IPS DF 19.7 (cell line): ENCODE measurements at regions not wholly inside any gene's neighbourhood (a gene's known extent, or its start where the extent isn't known, plus 50 kb on each side); places are given as distances from the start of the nearest gene placed in this dataset.
"Not testable (repeated sequence)": the region's sequence is repeated elsewhere in the genome, so short reads cannot be mapped to it uniquely, and the experiment has no call there.

Source experiments
- DNase-seq: peaks from one replicate; pipeline ENCODE4 v3.0.0-alpha.2; 2013; ENCODE audit warnings: low read depth, low spot score

DNA sequence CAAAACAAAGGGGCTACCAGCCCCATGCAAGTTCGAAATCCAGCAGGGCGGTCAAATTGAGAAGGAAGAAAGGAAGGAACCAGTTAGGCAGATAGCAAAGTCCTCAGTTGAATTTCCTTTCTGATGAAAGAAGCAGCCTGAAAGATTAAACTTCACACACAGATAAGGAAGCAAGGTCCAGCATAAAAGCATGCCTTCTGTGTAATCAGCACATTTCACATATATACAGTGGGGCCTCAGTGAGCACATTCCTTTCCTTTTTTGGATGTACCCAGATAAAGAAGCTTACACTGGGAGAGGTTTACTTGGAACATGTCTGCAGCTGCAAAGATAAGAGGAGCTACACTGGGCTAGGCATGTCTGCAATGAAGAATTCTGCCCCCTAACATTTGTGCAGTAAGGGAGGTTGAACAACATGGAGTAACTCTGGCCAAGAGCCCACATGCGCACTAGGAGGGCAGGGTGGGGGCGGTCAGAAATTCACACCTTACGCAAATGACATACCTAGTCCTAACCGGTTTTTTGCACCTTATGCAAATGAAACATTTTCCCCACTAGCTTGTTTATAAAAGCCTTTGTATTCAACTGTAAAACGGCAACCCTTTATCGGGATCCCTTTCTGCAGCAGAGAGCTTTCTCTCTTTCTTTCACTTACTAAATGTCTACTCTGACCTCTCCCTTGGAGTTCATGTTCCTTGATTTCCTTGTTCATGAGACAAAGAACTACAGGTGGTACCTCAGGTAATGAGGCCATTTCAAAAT lies 149.7 kb upstream of the FBXL17 start:
- no peak for DNase-seq

DNA sequence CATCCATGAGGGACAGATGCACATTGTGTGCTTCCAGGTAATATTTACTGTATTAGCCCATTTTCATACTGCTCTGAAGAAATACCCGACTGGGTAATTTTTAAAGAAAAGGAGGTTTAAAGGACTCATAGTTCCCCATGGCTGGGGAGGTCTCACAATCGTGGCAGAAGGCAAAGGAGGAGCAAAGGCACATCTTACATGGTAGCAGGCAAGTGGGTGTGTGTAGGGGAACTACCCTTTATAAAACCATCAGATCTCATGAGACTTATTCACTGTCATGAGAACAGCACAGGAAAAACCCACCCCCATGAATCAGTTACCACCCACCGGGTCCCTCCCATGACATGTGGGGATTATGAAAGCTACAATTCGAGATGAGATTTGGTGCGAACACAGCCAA lies 148.8 kb upstream of the FBXL17 start:
- no peak for DNase-seq

DNA sequence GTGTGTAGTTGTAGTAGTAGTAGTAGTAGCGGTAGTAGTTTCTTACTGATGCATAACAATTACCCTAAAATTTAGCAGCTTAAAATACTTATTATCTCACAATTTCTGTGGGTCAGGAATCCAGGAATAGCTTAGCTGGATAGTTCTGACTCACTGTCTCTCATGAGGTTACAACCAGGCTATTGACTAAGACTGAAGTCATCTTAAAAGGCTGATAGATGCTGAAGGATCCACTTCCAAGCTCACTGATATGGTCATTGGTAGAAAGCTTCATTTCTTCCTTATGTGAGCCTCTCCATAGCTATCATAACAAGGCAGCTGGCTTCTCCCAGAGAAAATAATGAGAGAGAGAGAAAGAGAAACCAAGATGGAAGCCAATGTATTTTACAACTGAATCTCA lies 147.5 kb upstream of the FBXL17 start:
- no peak for DNase-seq

DNA sequence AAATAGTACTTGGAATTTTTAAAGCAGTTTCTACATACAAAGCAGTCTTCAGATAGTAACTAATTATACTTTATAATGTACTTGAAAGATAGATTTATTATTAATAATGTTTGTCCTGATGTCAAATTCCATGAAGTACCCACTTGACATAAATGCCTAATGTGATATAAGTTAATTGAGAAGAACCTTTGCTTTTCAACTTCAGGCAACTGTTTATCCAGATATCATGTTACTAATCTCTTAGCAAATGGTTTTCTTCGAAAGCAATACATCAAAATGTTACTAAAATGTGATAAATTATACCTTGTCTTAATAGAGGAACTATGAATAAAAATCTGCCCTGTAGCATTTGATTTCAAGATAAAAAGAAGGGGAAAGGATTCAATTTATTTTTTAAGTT lies 146.8 kb upstream of the FBXL17 start:
- no peak for DNase-seq

DNA sequence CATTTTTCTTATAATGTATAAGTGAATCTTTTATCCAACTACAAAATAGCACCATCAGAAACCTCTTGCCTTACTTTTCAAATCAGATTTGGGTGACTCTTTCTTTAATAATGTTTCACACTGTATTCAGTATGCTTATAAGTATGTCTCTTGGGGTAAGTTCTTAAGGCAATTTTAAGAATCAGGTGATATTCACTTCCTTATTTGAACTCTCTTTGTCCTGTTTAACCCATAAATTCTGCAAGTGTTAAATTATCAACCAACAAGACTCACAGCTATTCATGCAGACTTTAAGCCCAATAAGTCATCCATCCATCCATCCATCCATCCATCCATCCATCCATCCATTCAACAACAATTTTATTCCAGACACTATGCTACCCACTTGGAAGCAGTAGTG lies 142.7 kb upstream of the FBXL17 start:
- no peak for DNase-seq

DNA sequence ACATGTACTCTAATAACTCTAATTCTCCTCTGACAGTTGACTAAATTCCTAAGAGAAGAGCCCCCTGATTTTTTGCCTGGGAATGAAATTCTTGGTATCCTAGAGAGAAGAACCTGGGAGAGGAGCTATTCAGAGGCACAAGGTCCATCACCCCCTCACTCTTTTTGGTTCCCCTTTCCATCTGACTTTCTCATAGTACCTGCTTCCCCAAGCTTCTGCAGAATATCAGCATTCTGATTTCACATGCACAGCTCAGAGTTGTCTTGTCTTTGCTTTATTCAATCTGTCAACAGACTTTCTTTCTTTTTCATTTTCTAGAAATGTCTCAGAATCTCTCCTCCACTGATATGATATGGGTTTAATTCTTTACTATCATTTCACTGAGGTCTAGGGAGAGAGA lies 141.5 kb upstream of the FBXL17 start:
- DNase-seq, result no peak

DNA sequence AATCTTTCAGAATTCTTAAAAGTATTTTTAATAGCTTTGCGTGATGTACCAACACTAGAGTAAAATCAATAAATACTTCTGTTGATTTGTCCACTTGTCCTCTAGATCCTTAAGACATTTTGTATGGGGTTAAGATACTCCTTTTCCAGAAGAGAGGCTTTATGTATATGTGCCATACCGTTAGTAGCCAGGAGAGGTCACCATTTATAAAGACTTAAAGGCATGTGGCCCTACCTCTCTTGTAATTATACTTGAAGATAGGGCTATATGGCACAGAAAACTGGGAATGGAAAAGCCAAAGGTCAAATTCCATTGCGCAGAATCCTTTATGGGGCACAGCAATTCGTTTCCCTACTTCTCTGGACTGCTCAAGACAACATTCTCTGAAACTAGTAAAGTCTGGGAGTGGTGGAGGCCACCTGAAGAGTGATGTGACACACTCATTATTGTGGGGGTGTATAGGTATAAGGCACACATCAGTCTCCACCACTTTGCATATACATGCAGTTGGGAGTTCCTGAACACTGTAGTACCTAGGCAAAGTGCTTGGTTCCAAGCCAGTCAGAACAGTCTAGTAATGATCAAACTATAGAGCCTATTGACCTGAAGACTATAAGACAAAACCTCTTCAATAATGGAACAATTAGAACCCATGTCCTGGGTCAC lies 140.1 kb upstream of the FBXL17 start:
- peak; percentile 40 for DNase-seq

DNA sequence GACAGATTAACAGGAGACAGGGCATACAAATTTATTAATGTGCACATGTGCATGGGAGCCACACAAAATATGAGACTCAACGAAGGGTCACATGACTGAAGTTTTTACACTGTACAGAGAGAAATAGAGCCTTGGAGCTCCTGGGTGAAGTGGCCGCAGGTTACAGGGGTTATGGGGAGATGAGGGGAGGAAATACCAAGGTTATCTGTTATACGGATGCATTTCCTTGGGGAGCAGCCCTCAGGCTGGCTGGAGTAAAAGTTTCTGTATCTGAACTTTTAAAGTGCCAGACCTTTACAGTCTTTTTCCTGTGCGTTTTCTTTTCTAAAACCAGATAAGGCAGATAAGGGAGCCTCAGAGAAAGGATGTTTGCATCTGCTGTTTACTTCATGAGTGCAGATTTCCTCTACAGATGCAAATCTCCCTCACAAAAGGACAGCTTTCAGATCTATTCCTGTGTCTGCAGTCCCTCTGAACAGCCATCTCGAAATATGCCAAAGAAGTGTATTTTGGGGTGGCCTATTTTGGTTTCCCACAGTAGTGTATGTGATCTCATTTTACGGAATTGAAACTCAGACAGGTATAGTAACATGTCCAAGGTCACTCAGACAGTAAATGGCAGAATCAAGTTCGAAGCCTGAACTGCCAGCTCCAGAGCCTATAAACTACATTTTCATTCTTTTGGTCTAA lies 139.3 kb upstream of the FBXL17 start:
- no peak for DNase-seq

DNA sequence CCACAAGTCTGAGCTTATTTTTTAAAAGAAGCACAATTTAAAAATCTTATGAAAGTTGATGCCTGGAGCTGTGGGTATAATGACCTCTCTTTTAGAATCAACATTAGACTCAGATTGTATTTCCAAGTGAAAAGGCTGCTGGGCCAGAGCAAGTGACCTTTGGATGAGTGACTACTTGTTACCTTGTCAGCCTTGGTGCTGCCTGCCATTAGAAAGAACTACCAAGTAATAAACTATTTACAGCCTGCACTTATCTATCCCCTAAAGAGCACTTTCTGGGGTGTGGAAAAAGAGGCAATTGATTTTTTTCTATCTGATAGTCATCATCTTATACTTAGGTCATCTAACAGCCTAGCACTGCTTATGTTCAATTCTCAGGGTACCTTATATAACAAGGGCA lies 134.9 kb upstream of the FBXL17 start:
- DNase-seq, result no peak

DNA sequence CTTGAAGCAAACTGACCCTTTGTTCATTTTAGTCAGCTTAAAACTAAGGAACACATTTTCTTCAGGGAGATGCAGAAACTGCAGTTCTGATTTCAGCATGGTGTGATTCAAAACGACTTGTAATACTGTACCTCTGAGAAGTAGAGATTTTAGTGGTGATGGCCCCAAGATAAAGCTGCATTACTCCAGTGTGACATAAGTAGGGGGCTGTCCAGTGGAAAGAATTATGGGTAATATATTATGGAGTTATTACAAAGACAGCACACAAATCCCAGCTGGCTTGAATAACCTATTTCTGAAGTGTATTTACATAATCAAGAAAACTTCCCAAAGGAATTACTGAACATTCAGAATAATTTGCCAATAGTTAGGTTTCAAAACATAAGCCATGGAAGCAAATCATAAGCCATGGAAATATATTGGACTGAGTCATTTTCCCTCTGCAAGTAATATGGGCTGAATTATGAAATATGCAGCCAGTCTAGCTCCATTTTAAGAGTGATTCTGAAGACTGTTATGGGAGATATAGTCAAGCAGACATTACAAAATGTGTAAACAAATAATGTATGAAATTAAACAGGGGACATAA lies 133.7 kb upstream of the FBXL17 start:
- no peak for DNase-seq

DNA sequence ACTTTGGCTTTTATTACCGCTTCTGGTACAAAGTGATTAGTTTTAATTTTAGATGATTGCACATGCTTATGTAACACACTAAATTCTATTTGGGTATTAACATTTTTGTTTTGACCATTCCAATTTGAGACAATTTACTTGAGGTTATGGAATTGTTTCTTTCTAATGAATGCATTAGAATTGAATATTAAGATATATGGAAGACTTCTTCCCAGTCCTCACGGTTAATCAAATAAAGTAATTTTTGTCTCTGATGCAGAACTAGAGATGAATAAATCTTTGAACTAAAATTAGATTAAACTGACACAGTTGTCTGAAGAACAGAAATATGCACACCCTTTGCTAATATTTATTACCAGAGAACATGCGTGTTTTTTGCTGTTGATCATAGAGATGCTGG lies 127.1 kb upstream of the FBXL17 start:
- no peak for DNase-seq

DNA sequence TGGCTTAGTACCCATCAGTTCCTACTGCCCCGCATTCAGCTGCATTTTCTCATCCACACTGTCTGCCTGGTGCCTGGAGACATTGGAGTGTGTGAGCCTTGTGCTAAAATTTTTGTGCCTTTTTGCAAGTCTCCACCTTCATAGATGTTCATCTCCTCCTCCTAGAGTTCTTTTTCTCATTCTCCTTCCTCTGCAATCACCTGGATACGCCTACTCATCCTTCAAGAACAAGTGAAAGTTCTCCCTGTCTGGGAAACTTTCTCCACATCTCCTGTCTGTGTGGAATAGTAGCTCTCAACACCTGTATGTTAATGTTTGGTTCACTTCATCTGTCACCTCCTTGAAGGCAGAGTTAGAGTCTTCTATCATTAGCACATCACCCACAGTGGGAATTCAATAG lies 125.7 kb upstream of the FBXL17 start:
- DNase-seq, result no peak

DNA sequence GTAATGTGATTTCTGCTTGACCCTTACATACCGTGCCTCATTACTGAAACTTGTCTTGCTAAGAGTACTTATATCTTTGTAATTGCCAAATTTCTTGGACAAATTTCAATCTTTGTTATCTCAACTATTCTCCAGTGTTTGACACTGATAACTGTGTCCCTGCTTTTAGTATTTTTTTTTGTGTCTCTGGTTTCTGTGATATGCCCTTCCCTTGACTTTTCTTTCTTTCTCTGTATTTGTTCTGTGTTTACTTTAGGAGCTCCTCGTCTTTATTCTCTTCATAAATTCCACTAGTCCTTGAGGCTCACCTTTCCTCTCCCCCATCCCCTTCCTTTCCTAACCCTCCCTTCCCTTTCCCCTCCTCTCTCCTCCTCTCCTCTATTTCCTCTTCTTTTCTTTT lies 123.7 kb upstream of the FBXL17 start:
- no peak for DNase-seq

DNA sequence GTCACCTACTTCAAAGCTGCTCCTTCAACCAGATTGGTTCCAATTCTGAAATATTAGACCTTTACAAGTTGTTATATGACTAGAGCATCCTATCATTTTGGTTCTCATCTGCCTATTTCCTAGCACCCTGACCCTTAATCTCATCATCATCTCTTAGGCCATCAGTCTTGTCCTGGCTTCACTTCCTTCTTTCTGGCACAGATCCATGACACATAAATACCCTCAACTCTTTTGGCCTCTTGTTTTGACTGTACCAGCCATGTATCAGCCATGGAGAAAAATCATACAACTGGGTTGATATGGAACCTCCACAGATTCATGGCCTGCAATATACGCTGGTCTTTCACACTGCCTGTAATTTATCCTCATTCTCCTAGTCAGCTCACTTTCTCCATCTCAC lies 123.1 kb upstream of the FBXL17 start:
- no peak for DNase-seq

DNA sequence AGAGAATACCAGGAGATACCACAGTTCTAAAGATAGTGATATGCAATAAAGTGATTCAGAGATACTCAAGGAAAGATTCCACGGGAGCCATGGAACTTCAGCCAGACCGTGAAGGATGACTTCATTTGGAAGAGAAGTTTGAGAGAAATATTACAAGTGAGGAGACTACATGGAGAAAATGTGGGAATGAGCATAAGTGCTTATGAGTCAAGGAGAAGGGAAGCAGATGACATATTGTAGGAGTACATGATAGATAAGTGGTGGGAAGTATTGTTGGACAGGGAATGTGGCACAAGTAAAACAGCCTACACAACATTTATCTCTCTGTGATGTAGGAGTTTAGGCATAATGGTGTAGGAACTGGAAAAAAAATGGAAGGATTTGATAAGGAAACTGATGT lies 122.1 kb upstream of the FBXL17 start:
- no peak for DNase-seq

DNA sequence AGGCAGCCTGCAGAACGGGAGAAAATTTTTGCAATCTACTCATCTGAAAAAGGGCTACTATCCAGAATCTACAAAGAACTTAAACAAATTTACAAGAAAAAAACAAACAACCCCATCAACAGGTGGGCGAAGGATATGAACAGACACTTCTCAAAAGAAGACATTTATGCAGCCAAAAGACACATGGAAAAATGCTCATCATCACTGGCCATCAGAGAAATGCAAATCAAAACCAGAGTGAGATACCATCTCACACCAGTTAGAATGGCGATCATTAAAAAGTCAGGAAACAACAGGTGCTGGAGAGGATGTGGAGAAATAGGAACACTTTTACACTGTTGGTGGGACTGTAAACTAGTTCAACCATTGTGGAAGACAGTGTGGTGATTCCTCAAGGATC lies 113.7 kb upstream of the FBXL17 start:
- not testable (repeated sequence) for DNase-seq

DNA sequence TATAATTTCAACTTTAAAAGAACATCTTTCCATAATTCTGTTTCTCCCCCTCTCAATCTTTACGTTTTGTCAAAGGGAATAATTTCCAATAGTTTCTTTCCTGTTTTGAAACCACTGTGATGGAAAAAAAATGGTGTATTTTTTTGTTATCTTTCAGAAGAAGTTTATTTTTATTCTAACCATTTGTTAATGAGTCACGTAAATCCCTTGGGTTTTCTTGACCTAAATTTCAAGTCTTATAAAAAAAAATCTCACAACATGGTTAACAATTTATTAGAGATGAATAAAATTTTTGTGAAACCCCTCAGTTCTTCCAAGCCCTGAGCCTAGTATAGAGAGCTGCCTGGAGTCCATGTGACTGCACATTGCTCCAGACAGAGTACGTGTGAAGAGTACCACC lies 106.1 kb upstream of the FBXL17 start:
- no peak for DNase-seq

DNA sequence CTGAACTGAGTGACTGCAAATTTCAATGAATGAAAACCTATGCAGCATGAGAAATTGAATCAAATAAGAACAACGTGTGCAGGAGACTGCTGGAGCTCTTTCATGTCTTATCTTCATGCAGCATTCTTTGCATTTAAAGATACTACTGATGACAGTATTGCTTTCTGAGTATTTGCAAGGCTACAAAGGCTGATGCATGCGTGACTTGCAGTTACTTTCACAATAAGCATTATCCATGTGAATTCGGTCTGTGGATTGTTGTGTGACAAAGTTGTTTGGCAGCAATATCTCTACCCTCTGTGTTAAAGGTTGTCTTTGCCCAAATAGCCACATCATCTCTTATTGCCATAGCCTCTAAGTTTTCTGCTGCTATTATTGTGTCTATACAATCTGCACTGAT lies 102.1 kb upstream of the FBXL17 start:
- no peak for DNase-seq

DNA sequence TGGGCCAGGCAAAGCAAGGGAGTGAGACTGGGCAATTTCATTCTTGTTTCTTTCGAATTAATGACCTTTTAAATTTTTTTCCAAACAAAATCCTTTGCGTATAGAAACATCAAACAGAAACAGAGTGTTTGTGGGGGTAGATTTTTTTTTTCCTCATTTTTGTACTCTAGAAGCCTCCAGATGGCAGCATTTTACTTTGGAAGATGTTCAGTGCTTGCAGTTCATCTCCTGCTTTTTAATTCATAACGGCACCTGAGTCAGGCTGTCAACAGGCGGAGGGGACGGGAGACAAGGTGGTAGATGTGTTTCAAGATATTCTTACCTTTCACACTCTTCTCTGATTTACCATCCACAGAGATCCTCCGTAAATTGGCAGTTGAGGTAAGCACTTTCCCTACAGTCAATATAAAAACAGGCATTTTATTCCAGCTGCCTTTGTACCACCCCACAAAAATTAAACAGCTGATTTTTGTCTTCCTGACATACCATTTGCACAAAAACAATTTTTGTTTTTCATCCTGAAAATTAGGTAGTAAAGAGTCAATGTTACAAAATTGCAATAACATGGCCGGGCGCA lies 99.5 kb upstream of the FBXL17 start:
- DNase-seq, result peak; percentile 15

DNA sequence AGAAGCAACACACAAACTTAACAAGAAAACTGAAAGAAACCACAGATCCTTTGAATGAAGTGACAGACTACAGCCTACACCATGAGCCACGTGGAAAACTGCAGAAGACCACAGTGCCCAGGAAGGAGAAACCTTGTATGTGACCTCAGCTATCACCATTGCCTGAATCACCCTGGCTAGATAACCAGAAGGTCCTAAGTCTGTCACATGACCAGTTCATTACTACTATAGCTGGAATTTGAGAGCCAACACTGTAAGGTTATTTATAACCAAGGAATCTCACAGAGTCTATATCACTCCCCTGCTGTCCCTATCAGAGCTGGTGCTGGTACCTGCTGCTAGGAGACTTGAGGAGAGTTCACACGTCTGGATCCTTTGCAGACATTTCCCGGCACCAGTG lies 90.3 kb upstream of the FBXL17 start:
- no peak for DNase-seq

DNA sequence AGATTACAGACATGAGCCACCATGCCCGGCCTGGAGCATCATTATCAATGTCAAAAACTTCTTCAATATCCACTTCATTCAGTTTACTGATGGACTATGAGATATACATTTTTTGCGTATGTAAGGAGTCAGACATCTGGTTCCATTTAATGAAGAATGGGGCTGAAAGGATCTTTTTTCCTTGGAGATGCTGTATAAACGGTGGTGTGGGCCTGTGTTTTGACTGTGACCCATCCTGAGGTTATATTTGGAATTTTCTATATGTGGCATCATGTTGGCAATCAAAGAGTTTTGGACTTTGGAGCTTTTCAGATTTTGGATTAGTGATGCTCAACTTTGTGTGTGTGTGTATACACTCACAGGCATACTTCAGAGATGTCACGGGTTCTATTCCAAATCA lies 85.7 kb upstream of the FBXL17 start:
- no peak for DNase-seq

DNA sequence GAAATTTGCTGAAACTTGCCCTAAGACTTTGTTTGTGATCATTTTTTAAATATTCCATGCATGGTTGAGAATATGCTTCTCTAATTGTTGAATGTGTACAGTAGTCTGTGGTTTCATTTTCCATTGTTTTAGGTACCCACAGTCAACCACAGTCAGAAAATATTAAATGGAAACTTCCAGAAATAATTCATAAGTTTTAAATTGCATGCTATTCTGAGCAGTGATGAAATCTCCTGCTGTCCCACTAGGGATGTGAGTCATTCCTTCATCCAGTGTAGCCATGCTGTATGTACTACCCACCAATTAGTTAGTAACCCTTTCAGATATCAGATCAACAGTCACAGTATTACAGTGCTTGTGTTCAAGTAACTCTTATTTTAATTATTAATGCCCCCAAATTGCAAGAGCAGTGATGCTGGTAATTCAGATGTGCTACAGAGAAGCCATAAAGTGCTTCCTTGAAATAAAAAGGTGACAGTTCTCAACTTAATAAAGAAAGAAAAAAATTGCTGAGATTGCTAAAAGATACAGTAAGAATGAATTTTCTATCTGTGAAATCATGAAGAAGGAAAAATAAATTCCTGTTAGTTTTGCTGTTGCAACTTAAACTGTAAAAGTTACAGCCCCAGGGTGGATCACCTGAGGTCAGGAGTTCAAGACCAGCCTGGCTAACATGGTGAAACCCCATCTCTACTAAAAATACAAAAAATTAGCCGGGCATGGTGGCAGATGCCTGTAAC lies 79.9 kb upstream of the FBXL17 start:
- DNase-seq, result no peak
